PC-3 (cell line): ENCODE measurements at regions not wholly inside any gene's neighbourhood (a gene's known extent, or its start where the extent isn't known, plus 50 kb on each side); places are given as distances from the start of the nearest gene placed in this dataset.

Experiments
- EZH2 ChIP-seq: fragments of 300-600 bp; sonication (generic); IDR thresholded peaks from one replicate; pipeline ENCODE4 v1.6.1; 2017; ENCODE audit warnings: antibody characterized with exemption, mild to moderate bottlenecking, low read length; ENCODE audit not compliant: unreplicated experiment
- TF ChIP-seq, protein P1 (sequence below): fragments of 300-600 bp; sonication (generic); conservative IDR thresholded peaks from 2 replicates; pipeline ENCODE4 v1.5.1; 2017; ENCODE audit warnings: antibody characterized with exemption, low read depth, mild to moderate bottlenecking, low read length

DNA sequence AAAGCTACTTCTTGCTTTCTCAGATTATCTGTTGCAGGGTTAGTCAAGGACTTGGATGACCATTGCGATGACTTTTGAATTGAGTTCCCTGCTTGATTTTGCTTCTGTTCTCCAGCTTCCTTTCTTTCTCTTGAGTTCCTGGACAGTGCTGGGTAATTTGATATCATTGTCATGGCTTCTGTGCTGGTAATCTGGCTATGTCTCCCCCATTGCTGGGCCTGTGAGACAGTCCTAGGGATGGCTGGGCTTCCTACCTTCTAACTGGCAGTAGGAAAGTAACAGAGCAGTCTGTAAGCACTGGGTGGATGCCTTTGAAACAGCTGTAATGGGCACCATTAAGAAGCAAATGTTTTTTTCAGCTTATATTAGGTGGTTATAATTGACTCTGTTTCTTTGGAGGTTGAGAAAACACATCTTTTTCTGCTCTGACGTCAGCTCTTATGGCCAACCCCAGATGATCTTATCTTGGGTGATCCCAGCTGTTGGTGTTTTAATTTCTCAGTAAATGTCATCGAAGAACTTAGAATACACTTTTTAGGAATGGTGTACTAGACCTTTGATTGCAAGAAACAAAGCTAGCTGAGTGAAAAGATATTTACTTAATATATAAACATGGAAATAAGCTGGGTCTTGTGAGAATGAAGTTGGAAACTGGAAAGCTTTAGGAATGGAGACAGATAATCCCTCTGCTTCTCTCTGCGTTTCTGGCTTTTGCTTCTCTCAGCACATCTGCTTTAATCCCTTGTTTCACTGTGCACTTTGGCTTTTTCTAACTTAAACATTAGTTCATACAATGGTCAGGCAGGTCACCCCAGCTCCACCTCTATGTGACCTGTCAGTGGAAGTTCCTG, 195.0 kb upstream of the MAN1A1 start:
- TF ChIP-seq, protein P1, sequence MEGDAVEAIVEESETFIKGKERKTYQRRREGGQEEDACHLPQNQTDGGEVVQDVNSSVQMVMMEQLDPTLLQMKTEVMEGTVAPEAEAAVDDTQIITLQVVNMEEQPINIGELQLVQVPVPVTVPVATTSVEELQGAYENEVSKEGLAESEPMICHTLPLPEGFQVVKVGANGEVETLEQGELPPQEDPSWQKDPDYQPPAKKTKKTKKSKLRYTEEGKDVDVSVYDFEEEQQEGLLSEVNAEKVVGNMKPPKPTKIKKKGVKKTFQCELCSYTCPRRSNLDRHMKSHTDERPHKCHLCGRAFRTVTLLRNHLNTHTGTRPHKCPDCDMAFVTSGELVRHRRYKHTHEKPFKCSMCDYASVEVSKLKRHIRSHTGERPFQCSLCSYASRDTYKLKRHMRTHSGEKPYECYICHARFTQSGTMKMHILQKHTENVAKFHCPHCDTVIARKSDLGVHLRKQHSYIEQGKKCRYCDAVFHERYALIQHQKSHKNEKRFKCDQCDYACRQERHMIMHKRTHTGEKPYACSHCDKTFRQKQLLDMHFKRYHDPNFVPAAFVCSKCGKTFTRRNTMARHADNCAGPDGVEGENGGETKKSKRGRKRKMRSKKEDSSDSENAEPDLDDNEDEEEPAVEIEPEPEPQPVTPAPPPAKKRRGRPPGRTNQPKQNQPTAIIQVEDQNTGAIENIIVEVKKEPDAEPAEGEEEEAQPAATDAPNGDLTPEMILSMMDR = no peak
- TF ChIP-seq EZH2 = no peak
